NCI-H82 (cell line): ENCODE measurements at regions not wholly inside any gene's neighbourhood (a gene's known extent, or its start where the extent isn't known, plus 50 kb on each side); places are given as distances from the start of the nearest gene placed in this dataset.
"Not testable (repeated sequence)": the region's sequence is repeated elsewhere in the genome, so short reads cannot be mapped to it uniquely, and the experiment has no call there.

Experiments used
- DNase-seq: peaks from one replicate; lab custom pipeline; 2025; lab: John Stamatoyannopoulos, UW

- DNase-seq = not testable (repeated sequence)
These were observed 2661.6 kb upstream of the PCDH20 start for GRCh38 chr13:64077132-64077835.

GRCh38 chr13:64075543-64076271 is 2660.1 kb upstream of the PCDH20 start:
- no peak for DNase-seq

- no peak for DNase-seq
These were observed 2659.4 kb upstream of the PCDH20 start for GRCh38 chr13:64074971-64075474.

GRCh38 chr13:64073203-64073602 is 2657.6 kb upstream of the PCDH20 start:
- DNase-seq = no peak

- DNase-seq = no peak
These were observed 2655.7 kb upstream of the PCDH20 start for GRCh38 chr13:64071352-64071751.

- no peak for DNase-seq
These were observed 2654.2 kb upstream of the PCDH20 start for GRCh38 chr13:64069892-64070291.

GRCh38 chr13:64066711-64067110 is 2651.1 kb upstream of the PCDH20 start:
- no peak for DNase-seq

GRCh38 chr13:64061649-64062048 is 2646.0 kb upstream of the PCDH20 start:
- DNase-seq = no peak

- no peak for DNase-seq
These were observed 2641.8 kb upstream of the PCDH20 start for GRCh38 chr13:64057372-64058020.

- DNase-seq = no peak
These were observed 2638.7 kb upstream of the PCDH20 start for GRCh38 chr13:64054321-64054720.

- no peak for DNase-seq
These were observed 2636.9 kb upstream of the PCDH20 start for GRCh38 chr13:64052521-64052920.

GRCh38 chr13:64051278-64051677 is 2635.6 kb upstream of the PCDH20 start:
- DNase-seq = no peak

- DNase-seq = no peak
These were observed 2625.6 kb upstream of the PCDH20 start for GRCh38 chr13:64041296-64041695.

- no peak for DNase-seq
These were observed 2618.3 kb upstream of the PCDH20 start for GRCh38 chr13:64033921-64034320.

- no peak for DNase-seq
These were observed 2613.9 kb upstream of the PCDH20 start for GRCh38 chr13:64029343-64030093.

- no peak for DNase-seq
These were observed 2612.9 kb upstream of the PCDH20 start for GRCh38 chr13:64028551-64028950.

GRCh38 chr13:64020126-64020525 is 2604.5 kb upstream of the PCDH20 start:
- DNase-seq = no peak

- no peak for DNase-seq
These were observed 2591.7 kb upstream of the PCDH20 start for GRCh38 chr13:64007339-64007738.

- DNase-seq = no peak
These were observed 2584.7 kb upstream of the PCDH20 start for GRCh38 chr13:64000321-64000720.

GRCh38 chr13:63999614-64000305 is 2584.1 kb upstream of the PCDH20 start:
- no peak for DNase-seq

- DNase-seq = no peak
These were observed 2567.7 kb upstream of the PCDH20 start for GRCh38 chr13:63983366-63983765.

- DNase-seq = no peak
These were observed 2564.3 kb upstream of the PCDH20 start for GRCh38 chr13:63979951-63980350.
